H1 (cell line): ENCODE measurements at regions not wholly inside any gene's neighbourhood (a gene's known extent, or its start where the extent isn't known, plus 50 kb on each side); places are given as distances from the start of the nearest gene placed in this dataset.

ENCODE experiments used
- BACH1 ChIP-seq: IDR thresholded peaks from 2 replicates; pipeline ENCODE4 v1.6.1; 2012; ENCODE audit warnings: low read length, improper control_type of control experiment
- BCL11A ChIP-seq, 2 experiments: IDR thresholded peaks; one replicate each; pipeline ENCODE4 v1.6.1; 2011; ENCODE audit warnings: low read depth in 2 of 2, low read length in 2 of 2, mild to moderate bottlenecking in 2 of 2
- EZH2 ChIP-seq: fragments of 200-600 bp; sonication (generic); IDR thresholded peaks from 2 replicates; pipeline ENCODE4 v1.7.1; 2012; ENCODE audit warnings: low read depth, mild to moderate bottlenecking, moderate library complexity, low read length, inconsistent platforms; ENCODE audit not compliant: severe bottlenecking
- MAFK ChIP-seq: IDR thresholded peaks from 2 replicates; pipeline ENCODE4 v1.6.1; 2012; ENCODE audit warnings: low read depth, mild to moderate bottlenecking, improper control_type of control experiment, low read length
- SP1 ChIP-seq: IDR thresholded peaks from 2 replicates; pipeline ENCODE4 v1.6.1; 2011; ENCODE audit warnings: low read depth, low read length
- YY1 ChIP-seq: IDR thresholded peaks from 2 replicates; pipeline ENCODE4 v1.6.1; 2011; ENCODE audit warnings: low read depth, mild to moderate bottlenecking, low read length
- TF ChIP-seq, protein P1 (sequence below): fragments of 300-600 bp; sonication (generic); IDR thresholded peaks from 2 replicates; pipeline ENCODE4 v1.7.1; 2012; ENCODE audit warnings: low read length, moderate library complexity, mild to moderate bottlenecking, inconsistent platforms; ENCODE audit not compliant: insufficient replicate concordance

GRCh38 chr2:20939931-20940795, 103.7 kb downstream of the APOB start:
- TF ChIP-seq YY1 (no peak), EZH2 (no peak), MAFK (no peak), BCL11A (IDR thresholded peaks at IDR 0.05; ENCODE audit: low read depth in 2 of 2, low read length in 2 of 2) (no peak), SP1 (no peak), BACH1 (no peak)
- TF ChIP-seq, protein P1, sequence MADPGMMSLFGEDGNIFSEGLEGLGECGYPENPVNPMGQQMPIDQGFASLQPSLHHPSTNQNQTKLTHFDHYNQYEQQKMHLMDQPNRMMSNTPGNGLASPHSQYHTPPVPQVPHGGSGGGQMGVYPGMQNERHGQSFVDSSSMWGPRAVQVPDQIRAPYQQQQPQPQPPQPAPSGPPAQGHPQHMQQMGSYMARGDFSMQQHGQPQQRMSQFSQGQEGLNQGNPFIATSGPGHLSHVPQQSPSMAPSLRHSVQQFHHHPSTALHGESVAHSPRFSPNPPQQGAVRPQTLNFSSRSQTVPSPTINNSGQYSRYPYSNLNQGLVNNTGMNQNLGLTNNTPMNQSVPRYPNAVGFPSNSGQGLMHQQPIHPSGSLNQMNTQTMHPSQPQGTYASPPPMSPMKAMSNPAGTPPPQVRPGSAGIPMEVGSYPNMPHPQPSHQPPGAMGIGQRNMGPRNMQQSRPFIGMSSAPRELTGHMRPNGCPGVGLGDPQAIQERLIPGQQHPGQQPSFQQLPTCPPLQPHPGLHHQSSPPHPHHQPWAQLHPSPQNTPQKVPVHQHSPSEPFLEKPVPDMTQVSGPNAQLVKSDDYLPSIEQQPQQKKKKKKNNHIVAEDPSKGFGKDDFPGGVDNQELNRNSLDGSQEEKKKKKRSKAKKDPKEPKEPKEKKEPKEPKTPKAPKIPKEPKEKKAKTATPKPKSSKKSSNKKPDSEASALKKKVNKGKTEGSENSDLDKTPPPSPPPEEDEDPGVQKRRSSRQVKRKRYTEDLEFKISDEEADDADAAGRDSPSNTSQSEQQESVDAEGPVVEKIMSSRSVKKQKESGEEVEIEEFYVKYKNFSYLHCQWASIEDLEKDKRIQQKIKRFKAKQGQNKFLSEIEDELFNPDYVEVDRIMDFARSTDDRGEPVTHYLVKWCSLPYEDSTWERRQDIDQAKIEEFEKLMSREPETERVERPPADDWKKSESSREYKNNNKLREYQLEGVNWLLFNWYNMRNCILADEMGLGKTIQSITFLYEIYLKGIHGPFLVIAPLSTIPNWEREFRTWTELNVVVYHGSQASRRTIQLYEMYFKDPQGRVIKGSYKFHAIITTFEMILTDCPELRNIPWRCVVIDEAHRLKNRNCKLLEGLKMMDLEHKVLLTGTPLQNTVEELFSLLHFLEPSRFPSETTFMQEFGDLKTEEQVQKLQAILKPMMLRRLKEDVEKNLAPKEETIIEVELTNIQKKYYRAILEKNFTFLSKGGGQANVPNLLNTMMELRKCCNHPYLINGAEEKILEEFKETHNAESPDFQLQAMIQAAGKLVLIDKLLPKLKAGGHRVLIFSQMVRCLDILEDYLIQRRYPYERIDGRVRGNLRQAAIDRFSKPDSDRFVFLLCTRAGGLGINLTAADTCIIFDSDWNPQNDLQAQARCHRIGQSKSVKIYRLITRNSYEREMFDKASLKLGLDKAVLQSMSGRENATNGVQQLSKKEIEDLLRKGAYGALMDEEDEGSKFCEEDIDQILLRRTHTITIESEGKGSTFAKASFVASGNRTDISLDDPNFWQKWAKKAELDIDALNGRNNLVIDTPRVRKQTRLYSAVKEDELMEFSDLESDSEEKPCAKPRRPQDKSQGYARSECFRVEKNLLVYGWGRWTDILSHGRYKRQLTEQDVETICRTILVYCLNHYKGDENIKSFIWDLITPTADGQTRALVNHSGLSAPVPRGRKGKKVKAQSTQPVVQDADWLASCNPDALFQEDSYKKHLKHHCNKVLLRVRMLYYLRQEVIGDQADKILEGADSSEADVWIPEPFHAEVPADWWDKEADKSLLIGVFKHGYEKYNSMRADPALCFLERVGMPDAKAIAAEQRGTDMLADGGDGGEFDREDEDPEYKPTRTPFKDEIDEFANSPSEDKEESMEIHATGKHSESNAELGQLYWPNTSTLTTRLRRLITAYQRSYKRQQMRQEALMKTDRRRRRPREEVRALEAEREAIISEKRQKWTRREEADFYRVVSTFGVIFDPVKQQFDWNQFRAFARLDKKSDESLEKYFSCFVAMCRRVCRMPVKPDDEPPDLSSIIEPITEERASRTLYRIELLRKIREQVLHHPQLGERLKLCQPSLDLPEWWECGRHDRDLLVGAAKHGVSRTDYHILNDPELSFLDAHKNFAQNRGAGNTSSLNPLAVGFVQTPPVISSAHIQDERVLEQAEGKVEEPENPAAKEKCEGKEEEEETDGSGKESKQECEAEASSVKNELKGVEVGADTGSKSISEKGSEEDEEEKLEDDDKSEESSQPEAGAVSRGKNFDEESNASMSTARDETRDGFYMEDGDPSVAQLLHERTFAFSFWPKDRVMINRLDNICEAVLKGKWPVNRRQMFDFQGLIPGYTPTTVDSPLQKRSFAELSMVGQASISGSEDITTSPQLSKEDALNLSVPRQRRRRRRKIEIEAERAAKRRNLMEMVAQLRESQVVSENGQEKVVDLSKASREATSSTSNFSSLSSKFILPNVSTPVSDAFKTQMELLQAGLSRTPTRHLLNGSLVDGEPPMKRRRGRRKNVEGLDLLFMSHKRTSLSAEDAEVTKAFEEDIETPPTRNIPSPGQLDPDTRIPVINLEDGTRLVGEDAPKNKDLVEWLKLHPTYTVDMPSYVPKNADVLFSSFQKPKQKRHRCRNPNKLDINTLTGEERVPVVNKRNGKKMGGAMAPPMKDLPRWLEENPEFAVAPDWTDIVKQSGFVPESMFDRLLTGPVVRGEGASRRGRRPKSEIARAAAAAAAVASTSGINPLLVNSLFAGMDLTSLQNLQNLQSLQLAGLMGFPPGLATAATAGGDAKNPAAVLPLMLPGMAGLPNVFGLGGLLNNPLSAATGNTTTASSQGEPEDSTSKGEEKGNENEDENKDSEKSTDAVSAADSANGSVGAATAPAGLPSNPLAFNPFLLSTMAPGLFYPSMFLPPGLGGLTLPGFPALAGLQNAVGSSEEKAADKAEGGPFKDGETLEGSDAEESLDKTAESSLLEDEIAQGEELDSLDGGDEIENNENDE: no peak
